ENCODE measurements at regions not wholly inside any gene's neighbourhood (a gene's known extent, or its start where the extent isn't known, plus 50 kb on each side); places are given as distances from the start of the nearest gene placed in this dataset.

DNA sequence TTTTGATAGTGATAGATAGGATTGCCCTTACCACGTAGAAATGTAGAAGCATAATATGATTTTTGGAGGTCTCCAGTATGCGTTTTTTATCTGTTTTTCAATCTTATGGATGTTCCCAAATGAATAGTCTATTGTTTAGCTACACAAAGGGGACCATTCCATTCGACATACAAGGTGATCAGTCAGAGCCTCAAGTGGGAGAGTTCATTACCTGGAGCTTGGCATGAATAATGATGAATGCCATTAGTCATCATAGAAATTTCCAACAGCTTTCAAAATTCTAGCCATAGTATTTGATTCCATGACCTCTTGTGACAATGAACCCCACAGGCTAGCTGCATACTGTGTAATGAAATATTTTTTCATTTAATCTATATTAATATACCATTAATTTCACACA lies 123.6 kb downstream of the PDHA2 start:
- DNase-seq = no peak
- CTCF ChIA-PET = no interaction called here
- H3K27ac Mint-ChIP-seq (ENCODE audit: unreplicated experiment) = no peak overlapping the region
- H3K36me3 Mint-ChIP-seq (ENCODE audit: insufficient read depth, unreplicated experiment) = no peaks in the 10 kb centered on the region
- H3K4me3 Mint-ChIP-seq (ENCODE audit: low read depth, unreplicated experiment) = no peak overlapping the region
- TF ChIP-seq, protein P1, sequence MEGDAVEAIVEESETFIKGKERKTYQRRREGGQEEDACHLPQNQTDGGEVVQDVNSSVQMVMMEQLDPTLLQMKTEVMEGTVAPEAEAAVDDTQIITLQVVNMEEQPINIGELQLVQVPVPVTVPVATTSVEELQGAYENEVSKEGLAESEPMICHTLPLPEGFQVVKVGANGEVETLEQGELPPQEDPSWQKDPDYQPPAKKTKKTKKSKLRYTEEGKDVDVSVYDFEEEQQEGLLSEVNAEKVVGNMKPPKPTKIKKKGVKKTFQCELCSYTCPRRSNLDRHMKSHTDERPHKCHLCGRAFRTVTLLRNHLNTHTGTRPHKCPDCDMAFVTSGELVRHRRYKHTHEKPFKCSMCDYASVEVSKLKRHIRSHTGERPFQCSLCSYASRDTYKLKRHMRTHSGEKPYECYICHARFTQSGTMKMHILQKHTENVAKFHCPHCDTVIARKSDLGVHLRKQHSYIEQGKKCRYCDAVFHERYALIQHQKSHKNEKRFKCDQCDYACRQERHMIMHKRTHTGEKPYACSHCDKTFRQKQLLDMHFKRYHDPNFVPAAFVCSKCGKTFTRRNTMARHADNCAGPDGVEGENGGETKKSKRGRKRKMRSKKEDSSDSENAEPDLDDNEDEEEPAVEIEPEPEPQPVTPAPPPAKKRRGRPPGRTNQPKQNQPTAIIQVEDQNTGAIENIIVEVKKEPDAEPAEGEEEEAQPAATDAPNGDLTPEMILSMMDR (IDR thresholded peaks at IDR 0.05; ENCODE audit: unreplicated experiment) = no peak
- BruUV-seq (replicated peaks) = no TSS peak
- no peaks in the 10 kb centered on the region for H3K4me1 Mint-ChIP-seq (ENCODE audit: low read depth, unreplicated experiment)
- H3K27me3 Mint-ChIP-seq (ENCODE audit: unreplicated experiment) = no peaks in the 10 kb centered on the region
- no peaks in the 10 kb centered on the region for H3K9me3 Mint-ChIP-seq (ENCODE audit: low read depth, unreplicated experiment)
- intact Hi-C loops (cut with micrococcal nuclease; ENCODE audit: unreplicated experiment) = no loop called here

DNA sequence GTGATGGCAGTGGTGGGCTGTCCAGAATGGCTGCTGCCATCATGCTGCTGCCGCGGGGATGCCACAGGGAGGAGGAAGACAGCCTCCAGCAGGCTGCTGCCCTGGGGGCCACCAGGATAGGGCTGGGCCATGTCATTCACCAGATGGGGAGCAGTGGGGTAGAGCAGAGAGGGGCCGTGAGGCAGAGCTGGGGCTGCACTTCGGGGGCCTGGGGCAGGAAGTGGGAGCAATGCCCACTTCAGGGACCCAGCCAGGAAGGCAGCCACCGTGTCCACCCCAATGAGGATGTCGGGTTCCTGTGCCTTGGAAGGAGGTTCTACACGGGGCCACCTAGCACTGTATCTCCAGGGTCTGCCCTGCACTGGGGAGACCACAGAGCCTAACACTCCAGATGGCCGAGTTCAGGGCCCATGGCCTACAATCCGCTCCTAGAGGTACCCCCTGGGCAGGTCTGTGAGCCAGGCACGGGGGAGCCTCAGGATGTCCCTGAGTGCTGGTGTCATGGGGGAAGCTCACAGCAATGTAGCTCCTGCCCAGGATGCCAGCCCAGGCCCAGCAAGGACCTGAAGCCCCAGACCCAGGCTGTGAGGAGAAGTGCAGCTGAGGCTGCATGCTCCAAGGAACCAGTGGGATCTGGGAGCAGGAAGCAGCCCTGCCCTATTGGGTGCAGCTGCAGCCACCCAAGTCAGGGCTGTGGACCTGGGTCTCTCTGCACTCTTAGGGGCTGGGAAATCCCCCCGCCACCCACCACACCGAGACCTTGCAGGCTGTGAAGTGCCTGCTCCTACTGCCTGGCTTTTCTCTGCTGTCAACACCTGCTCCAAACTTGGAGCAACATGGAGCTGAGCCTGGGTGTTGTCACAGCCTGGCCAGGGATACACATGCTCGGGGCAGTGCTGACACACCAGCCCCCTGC lies 140.3 kb downstream of the PDHA2 start:
- Mint-ChIP-seq H3K27ac (ENCODE audit: unreplicated experiment) (no peak overlapping the region), H3K4me1 (ENCODE audit: low read depth, unreplicated experiment) (no peaks in the 10 kb centered on the region), H3K4me3 (ENCODE audit: low read depth, unreplicated experiment) (no peak overlapping the region), H3K27me3 (ENCODE audit: unreplicated experiment) (no peaks in the 10 kb centered on the region), H3K9me3 (ENCODE audit: low read depth, unreplicated experiment) (peaks cover 8% of the 10 kb centered on the region), H3K36me3 (ENCODE audit: insufficient read depth, unreplicated experiment) (no peaks in the 10 kb centered on the region)
- CTCF ChIA-PET = no interaction called here
- TF ChIP-seq, protein P1 (IDR thresholded peaks at IDR 0.05; ENCODE audit: unreplicated experiment) = no peak
- no TSS peak for BruUV-seq (replicated peaks)
- intact Hi-C loops (cut with micrococcal nuclease; ENCODE audit: unreplicated experiment) = no loop called here
- no peak for DNase-seq

DNA sequence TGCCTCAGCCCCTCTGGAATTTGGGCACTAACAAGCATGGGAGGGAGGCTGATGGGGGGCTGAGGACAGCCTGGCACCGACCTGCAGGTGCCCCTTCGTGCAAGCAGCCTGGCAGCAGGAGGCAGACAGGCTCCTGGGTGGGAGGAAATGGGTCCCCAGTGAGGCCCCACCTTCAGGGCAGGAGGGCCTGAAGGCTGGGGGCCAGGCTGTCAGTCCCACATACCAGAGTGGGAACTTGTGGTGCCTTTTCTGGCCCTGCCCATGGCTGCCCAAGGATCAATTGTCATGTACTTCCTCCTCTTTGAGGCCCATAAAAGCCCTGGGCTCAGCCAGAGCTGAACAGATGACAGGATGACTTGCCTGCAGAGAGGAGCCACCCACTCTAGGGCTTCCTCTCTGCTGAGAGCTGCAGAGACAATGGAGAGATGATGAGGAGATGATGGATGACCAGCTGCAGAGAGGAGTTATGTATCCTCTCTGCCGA lies 141.0 kb downstream of the PDHA2 start:
- H3K4me1 Mint-ChIP-seq (ENCODE audit: low read depth, unreplicated experiment) = no peaks in the 10 kb centered on the region
- H3K9me3 Mint-ChIP-seq (ENCODE audit: low read depth, unreplicated experiment) = peaks cover 8% of the 10 kb centered on the region
- intact Hi-C loops (cut with micrococcal nuclease; ENCODE audit: unreplicated experiment) = no loop called here
- H3K27ac Mint-ChIP-seq (ENCODE audit: unreplicated experiment) = no peak overlapping the region
- no peak overlapping the region for H3K4me3 Mint-ChIP-seq (ENCODE audit: low read depth, unreplicated experiment)
- no peaks in the 10 kb centered on the region for H3K36me3 Mint-ChIP-seq (ENCODE audit: insufficient read depth, unreplicated experiment)
- no TSS peak for BruUV-seq (replicated peaks)
- CTCF ChIA-PET = no interaction called here
- TF ChIP-seq, protein P1 (IDR thresholded peaks at IDR 0.05; ENCODE audit: unreplicated experiment) = no peak
- no peak for DNase-seq
- H3K27me3 Mint-ChIP-seq (ENCODE audit: unreplicated experiment) = no peaks in the 10 kb centered on the region

DNA sequence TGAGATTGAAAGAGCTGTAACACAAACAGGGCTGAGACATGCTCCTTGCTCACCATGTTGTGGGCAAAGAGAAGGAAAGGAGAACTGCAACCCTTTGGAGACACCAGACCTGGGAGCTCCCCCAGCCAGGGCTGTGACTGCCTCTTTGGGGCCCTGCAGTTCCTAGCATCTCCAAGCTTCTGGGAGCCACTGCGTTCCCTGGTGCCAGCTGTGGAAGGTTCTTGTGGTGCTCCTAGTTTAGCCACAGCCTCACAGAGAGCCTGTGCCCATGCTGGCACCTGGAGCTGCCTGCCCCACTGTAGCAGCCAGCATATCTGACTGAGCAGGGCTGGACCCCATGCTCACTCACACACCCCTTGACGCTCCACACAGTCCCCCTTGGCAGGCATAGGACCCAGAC lies 141.7 kb downstream of the PDHA2 start:
- no peaks in the 10 kb centered on the region for H3K27me3 Mint-ChIP-seq (ENCODE audit: unreplicated experiment)
- H3K36me3 Mint-ChIP-seq (ENCODE audit: insufficient read depth, unreplicated experiment) = no peaks in the 10 kb centered on the region
- DNase-seq = no peak
- no TSS peak for BruUV-seq (replicated peaks)
- intact Hi-C loops (cut with micrococcal nuclease; ENCODE audit: unreplicated experiment) = no loop called here
- H3K27ac Mint-ChIP-seq (ENCODE audit: unreplicated experiment) = no peak overlapping the region
- peaks cover 8% of the 10 kb centered on the region for H3K9me3 Mint-ChIP-seq (ENCODE audit: low read depth, unreplicated experiment)
- CTCF ChIA-PET = no interaction called here
- H3K4me3 Mint-ChIP-seq (ENCODE audit: low read depth, unreplicated experiment) = no peak overlapping the region
- H3K4me1 Mint-ChIP-seq (ENCODE audit: low read depth, unreplicated experiment) = no peaks in the 10 kb centered on the region
- TF ChIP-seq, protein P1 (IDR thresholded peaks at IDR 0.05; ENCODE audit: unreplicated experiment) = no peak
